ENCODE measurements at regions not wholly inside any gene's neighbourhood (a gene's known extent, or its start where the extent isn't known, plus 50 kb on each side); places are given as distances from the start of the nearest gene placed in this dataset.
A peak's percentile ranks its signal among the peaks of the same experiment; 100 is the strongest.

- Mint-ChIP-seq H3K27ac (peak overlapping the region; percentile 62), H3K4me1 (peaks cover 17% of the 10 kb centered on the region)
- WGBS, 2 experiments (ENCODE audit: insufficient coverage in 1 of 2, insufficient read length in 1 of 2) = 90 to 93% methylated on average over 11 to 14 of the region's 14 CpGs
Observed at GRCh38 chr14:89466944-89467343, 49.9 kb upstream of the FOXN3 start.

More at GRCh38 chr14:89466944-89467343, 49.9 kb upstream of the FOXN3 start:
- Mint-ChIP-seq H3K4me3 (no peak overlapping the region), H3K36me3 (ENCODE audit: low read depth) (peaks cover 7% of the 10 kb centered on the region), H3K9me3 (no peaks in the 10 kb centered on the region), H3K27me3 (ENCODE audit: insufficient read depth) (no peaks in the 10 kb centered on the region)
- Histone ChIP-seq H3K36me3 (ENCODE audit: control insufficient read depth, insufficient read depth, low read length) (no peaks in the 10 kb centered on the region), H3K9me3 (ENCODE audit: control insufficient read depth, low read length) (no peaks in the 10 kb centered on the region), H3K27ac (ENCODE audit: low read depth, low read length) (no peak overlapping the region), H3K4me3 (ENCODE audit: low read length) (no peak overlapping the region), H3K9ac (ENCODE audit: extremely low read depth, low read length, poor library complexity, severe bottlenecking) (no peak overlapping the region), H3K4me1 (ENCODE audit: control insufficient read depth, insufficient read depth, low read length) (peaks cover 4% of the 10 kb centered on the region), H3K27me3 (ENCODE audit: control insufficient read depth, insufficient read depth, low read length, poor library complexity, severe bottlenecking) (no peaks in the 10 kb centered on the region)
- no peak for TF ChIP-seq CTCF (conservative IDR thresholded peaks at IDR 0.05)
- peak; percentile 68 for DNase-seq
